NCI-H1105 treated with DMSO at 0.1 percent for 48 hours (cell line): ENCODE measurements at regions not wholly inside any gene's neighbourhood (a gene's known extent, or its start where the extent isn't known, plus 50 kb on each side); places are given as distances from the start of the nearest gene placed in this dataset.

Experiments used
- DNase-seq: peaks from one replicate; lab custom pipeline; 2025; lab: John Stamatoyannopoulos, UW

DNA sequence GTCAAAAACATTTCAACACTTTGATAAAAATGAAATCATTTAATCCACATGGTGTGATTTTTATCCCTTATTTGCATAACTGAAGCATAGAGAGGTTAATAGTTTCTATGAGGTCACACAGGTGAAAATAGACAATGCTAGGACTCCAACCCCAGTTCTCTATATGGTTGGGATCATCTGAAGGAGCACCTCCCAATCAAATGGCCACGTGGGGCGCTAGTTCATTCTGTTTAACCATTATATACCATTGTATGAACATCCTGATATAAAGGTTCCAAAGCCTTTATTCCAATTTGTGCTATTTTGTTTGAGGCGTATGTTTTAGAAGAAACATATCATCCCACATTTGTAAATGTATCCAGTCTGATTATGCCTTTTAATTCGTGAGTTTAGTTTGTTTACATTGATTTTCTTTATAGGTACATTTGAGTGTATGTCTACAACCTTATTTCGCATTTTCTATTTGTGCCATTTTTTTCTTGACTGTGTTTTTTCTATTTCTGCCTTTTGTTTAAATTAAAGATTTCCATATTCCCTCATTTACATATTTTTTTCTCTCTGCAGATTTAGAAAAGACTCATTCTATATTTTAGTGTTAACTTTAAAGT, 1092.0 kb downstream of the MAT2B start:
- DNase-seq: peak; percentile 0

GRCh38 chr5:164600274-164600673, 1094.9 kb downstream of the MAT2B start:
- DNase-seq: no peak

GRCh38 chr5:164600929-164601535, 1095.6 kb downstream of the MAT2B start:
- DNase-seq: no peak

DNA sequence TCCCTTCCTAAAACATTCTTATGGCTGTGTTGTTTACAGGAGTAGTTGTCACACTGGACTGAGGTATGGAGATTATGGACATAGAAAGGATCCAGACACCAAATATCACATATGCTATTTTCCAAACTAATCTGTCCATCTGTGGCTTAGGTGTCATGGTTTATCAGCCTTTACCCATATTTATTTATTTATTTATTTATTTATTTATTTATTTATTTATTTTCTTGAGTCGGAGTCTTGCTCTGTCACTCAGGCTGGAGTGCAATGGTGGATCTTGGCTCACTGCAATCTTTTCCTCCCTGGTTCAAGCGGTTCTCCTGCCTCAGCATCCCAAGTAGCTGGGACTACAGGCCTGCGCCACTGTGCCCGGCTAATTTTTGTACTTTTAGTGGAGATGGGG, 1103.1 kb downstream of the MAT2B start:
- no peak for DNase-seq

GRCh38 chr5:164610374-164610773, 1105.0 kb downstream of the MAT2B start:
- DNase-seq: no peak

- no peak for DNase-seq
These were observed 1109.3 kb downstream of the MAT2B start for GRCh38 chr5:164614707-164615106.

GRCh38 chr5:164617290-164617689, 1111.9 kb downstream of the MAT2B start:
- DNase-seq: no peak

DNA sequence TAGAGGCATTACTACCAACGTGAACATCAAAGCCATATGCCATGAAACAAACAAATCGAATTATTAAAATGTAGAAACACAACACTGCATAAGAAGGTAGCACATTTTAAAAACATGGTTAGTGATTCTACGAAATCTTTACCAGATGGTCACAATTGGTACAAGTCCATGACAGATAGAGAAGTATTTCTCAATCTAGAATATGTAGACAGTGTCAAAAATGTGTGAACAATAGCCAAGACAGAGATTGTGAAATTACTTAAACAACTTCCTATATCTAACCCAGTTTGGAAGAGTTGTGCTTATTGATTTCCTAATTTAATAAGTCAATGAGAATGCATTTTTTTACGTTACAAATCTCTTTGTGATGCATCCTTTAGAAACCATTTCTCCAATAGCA, 1121.6 kb downstream of the MAT2B start:
- no peak for DNase-seq

GRCh38 chr5:164636456-164636855, 1131.0 kb downstream of the MAT2B start:
- no peak for DNase-seq

GRCh38 chr5:164637931-164638521, 1132.6 kb downstream of the MAT2B start:
- DNase-seq: no peak

GRCh38 chr5:164649266-164649665, 1143.8 kb downstream of the MAT2B start:
- no peak for DNase-seq

DNA sequence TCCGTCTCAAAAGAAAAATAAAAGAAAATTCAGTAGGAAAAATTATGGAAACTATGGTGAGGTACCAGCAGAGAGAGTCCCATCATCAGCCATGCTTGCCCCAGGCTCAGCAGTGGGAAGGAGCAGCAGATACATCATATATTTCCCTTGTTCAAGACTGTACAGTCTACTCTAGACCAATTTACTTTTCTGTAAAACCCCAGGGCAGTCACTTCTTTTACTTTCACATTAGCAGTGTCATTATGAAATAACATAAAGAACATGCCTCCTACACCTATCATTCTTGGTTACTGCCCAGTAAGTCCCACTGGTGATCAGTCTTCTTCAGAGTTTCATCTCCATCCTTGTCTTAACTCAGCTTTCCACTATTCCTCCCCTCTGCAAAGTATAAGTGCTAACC, 1145.0 kb downstream of the MAT2B start:
- no peak for DNase-seq

DNA sequence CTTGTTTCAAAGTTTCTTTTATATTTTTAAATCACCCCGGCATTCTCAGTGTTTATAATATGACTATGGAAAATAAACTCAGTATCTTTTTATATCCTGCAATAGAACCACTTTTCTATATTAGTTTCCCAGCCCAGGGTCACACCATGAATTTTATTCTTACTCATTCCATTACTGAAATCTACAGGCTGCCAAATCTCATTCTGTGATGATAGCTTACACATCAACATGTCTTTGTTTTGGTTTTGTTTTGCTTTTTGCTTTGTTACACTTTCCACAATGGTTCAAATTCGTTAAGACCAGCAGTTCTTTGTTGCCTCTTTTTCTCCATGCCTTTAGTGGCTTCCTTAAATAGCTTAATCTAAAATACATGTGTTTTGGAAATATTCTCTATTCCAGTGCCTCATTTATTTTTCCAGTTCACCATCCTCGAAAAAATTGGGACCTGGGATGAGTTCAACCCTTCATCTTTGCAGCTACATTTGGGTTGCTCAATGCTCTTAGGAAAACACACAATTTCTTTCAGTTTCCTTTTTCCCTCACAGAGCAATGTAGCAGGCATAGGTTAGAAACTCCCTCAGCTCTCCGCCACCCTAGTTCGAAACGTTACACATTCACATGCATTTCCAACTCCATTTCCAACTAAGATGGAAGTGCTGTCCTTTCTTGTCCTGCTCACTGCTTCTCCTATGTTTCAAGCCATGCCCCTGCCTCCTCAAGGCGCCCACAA, 1146.3 kb downstream of the MAT2B start:
- DNase-seq: no peak

DNA sequence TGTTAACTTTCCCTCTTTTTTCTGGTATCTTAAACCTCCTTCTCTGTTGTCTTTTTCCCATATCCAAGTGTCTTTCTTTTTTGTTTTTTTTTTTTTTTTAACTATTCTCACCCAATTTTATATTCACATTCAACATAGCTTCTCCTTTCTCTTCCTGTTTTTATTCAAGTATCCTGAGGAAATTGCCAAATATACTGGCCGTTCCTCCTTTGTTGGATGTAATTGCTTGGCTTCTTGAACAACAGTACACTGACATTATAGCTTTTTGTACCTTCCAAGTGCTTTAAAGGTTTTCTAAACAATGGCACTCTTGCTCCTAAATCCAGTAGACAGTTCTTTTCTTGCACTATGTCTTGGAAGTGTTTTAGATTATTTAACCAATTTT, 1146.8 kb downstream of the MAT2B start:
- DNase-seq: no peak

DNA sequence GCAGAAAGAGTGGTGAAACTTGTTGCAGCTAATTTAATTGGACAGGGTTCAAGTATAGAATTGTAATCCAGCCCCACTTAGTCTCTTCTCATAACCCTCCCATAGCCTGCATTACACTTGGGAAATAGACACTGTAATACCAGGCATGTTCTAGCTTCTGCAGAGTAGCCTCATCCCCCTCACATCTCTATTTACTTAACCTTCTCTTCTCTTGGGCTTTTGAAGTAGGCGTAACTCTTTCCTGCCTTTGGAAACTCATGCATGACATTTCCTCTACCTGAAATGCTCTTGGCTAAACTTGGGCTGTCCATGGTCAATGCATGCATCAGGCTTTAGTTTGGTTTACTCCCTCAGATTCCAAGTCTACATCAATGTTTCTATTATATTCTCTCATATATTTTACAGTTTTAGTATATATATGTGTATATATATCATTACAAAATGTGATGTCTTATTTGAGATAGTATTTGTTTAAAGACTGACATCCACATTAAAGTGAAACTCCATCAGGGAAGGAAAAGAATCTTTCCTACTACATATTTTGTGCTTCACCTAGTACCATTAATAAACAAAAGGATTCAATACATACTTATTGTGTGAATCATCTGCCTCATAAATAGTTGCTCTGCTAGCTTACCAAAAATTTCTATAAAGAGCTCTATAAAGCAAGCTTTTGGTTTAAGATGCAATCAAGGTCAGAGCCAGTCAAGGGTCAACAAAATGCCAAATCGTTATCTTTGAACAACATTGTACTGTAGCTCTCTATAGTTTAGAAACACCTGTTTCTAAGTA, 1158.0 kb downstream of the MAT2B start:
- DNase-seq: no peak

- DNase-seq: no peak
These were observed 1166.2 kb downstream of the MAT2B start for GRCh38 chr5:164671640-164672039.

DNA sequence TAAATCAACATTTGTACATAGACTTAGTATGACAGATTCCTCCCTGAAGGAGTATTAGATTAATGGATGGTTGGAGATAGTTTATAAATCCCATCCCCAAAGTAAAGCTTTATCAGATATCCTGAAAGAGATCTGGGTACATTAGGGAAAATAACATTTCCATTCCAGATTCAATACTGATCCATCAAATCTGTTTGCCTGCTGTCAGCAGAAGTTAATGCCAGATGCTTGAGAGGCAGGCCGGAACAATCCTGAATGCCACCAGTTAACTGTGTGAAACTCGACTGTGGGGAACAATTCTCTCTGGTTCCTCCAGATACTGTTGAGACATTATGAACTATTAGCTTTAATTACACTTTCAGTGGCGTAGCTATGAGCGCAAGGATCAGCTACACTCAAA, 1166.8 kb downstream of the MAT2B start:
- DNase-seq: no peak

DNA sequence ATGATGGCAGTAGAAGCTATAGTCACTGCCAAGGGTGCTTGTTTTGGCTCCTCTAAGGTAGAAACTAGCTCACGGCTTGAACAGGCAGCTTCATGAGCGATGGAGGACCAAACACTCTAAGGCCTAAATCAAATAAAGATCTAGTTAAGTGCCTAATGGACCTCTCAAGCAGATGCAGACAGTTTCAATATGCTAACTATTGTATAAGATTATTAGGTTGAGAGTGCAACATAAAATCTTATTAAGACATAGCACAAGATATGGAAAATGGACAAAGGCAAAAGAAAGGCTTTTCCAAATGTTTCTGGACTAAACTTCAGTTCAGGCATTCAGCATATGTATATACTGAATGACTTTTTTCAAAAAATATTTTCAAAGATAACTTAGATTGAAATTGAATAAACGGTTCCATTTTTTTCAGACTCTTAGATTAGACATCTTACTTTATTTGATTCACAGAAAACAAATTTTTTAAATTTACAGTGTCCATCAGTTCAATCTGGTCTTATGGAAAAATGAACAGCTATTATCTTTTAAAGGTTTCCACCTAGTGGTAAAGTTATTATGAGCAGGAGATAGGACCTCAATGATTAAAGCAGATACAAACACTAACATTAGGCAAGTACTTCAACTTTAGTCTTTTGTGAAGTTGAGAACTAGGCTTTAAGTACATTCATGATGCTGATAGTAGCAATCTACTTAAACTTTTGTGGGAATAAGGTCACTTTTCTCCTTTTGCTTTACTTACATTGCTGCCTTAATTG, 1167.7 kb downstream of the MAT2B start:
- no peak for DNase-seq

DNA sequence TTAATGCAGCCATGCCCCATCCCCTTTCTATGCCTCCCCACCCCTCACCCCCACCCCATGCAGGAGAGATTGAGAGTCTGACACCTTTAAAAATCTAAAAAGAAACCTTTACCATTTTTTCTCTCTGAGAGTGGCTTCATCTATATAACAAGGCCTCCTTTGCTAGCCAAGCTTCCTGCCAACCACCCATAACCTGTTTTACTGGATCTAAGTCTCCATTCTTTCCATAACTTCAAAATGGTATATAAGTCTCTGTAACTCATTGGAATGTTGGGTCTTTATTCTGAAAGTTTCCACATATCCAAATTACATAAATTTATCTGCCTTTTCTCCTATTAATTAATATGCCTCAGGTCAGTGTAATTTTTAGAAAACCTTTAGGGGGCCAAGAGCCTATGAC, 1174.0 kb downstream of the MAT2B start:
- no peak for DNase-seq

- no peak for DNase-seq
These were observed 1174.8 kb downstream of the MAT2B start for GRCh38 chr5:164680216-164680615.

DNA sequence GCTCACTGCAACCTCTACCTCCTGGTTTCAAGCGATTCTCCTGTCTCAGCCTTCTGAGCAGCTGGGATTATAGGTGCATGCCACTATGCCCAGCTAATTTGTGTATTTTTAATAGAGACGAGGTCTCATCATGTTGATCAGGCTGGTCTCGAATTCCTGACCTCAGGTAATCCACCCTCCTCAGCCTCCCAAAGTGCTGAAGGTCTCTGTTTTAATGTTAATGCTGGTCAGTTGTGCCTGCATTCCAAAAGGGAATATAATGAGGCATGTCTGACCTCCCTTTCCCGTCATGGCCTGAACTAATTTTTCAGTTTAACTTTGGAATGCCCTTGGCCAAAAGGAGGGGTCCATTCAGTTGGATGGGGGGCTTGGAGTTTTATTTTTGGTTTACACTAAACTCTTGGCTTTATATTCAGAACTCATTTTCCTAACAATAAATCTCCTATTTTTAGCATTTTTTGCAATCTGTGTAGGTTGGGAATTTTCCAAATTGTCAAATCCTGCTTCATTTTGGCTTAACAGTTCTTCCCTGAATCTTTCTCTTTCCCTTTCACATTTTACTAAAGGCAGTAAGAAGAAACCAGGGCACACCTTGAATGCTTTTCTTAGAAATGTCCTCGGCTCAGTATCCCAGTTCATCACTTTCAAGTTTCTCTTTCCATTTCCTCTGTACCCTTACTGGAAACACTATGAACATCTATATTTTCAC, 1175.5 kb downstream of the MAT2B start:
- no peak for DNase-seq
